ENCODE measurements at regions not wholly inside any gene's neighbourhood (a gene's known extent, or its start where the extent isn't known, plus 50 kb on each side); places are given as distances from the start of the nearest gene placed in this dataset.

DNA sequence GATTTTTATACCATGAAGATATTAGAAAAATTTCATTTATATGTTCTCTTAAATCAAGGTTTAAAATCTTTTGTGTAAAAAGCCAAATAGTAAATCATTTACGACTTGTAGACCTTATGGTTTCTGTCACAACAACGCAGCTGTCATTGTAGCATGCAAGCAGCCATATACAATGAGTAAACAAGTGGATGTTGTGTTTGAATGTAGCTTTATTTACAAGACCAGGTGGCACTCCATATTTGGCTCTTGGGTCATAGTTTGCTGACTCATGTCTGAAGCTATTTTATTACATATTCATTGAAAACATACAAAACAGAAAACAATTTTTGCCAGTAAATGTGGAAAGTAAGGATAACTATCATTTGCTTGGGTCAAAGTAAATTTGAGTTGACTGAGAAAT lies 930.8 kb downstream of the SLITRK5 start:
- TF ChIP-seq, protein P1, sequence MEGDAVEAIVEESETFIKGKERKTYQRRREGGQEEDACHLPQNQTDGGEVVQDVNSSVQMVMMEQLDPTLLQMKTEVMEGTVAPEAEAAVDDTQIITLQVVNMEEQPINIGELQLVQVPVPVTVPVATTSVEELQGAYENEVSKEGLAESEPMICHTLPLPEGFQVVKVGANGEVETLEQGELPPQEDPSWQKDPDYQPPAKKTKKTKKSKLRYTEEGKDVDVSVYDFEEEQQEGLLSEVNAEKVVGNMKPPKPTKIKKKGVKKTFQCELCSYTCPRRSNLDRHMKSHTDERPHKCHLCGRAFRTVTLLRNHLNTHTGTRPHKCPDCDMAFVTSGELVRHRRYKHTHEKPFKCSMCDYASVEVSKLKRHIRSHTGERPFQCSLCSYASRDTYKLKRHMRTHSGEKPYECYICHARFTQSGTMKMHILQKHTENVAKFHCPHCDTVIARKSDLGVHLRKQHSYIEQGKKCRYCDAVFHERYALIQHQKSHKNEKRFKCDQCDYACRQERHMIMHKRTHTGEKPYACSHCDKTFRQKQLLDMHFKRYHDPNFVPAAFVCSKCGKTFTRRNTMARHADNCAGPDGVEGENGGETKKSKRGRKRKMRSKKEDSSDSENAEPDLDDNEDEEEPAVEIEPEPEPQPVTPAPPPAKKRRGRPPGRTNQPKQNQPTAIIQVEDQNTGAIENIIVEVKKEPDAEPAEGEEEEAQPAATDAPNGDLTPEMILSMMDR (IDR thresholded peaks at IDR 0.05): no peak
- TF ChIP-seq, protein P2, sequence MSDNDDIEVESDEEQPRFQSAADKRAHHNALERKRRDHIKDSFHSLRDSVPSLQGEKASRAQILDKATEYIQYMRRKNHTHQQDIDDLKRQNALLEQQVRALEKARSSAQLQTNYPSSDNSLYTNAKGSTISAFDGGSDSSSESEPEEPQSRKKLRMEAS (IDR thresholded peaks at IDR 0.05): no peak
- TF ChIP-seq SMC3 (IDR thresholded peaks at IDR 0.05) (no peak), POLR2A (IDR thresholded peaks at IDR 0.05; ENCODE audit: low read length) (no peak), PBX3 (IDR thresholded peaks at IDR 0.05) (no peak)
